Gastrocnemius medialis (tissue), 4 donors: ENCODE measurements at regions not wholly inside any gene's neighbourhood (a gene's known extent, or its start where the extent isn't known, plus 50 kb on each side); places are given as distances from the start of the nearest gene placed in this dataset.

ENCODE experiments used
- CTCF ChIP-seq, 5 experiments: fragments of 450-650 bp in 3 of 5; fragments of 200-600 bp in 2 of 5; sonication (generic) in 2 of 5; IDR thresholded peaks in 4 of 5; conservative IDR thresholded peaks in 1 of 5; 1 replicate in 4 of 5; 2 replicates in 1 of 5; pipeline ENCODE4 v1.5.1; 2016 to 2019; ENCODE audit warnings: antibody characterized with exemption in 5 of 5, mild to moderate bottlenecking in 3 of 5, moderate library complexity in 3 of 5
- POLR2A ChIP-seq, 2 donors: fragments of 450-650 bp; IDR thresholded peaks; one replicate each; pipeline ENCODE4 v1.6.1; 2017; ENCODE audit warnings: antibody characterized with exemption in 2 of 2, mild to moderate bottlenecking in 2 of 2, moderate library complexity in 2 of 2

GRCh38 chr17:72406498-72406897 lies 285.7 kb downstream of the SOX9 start:
- TF ChIP-seq CTCF (IDR thresholded peaks at IDR 0.05 in 4 of 5, conservative IDR thresholded peaks at IDR 0.05 in 1 of 5) (no peak), POLR2A (IDR thresholded peaks at IDR 0.05) (no peak)
